ENCODE measurements at regions not wholly inside any gene's neighbourhood (a gene's known extent, or its start where the extent isn't known, plus 50 kb on each side); places are given as distances from the start of the nearest gene placed in this dataset.

GRCh38 chr9:8244505-8245092 lies 445.0 kb upstream of the DMAC1 start:
- no peaks in the 10 kb centered on the region for H3K36me3 ChIP-seq (ENCODE audit: control insufficient read depth in 3 of 3, insufficient read depth in 2 of 3, low read depth in 1 of 3, low read length in 3 of 3)
- no peak overlapping the region for H3K27ac ChIP-seq (ENCODE audit: low read depth in 1 of 3, low read length in 2 of 3)
- 78 to 87% (median 83%) methylated on average over 8 of the region's 8 CpGs for WGBS, 3 donors
- no peak for DNase-seq
- no peak for FAIRE-seq
- H3K9me3 ChIP-seq (ENCODE audit: control insufficient read depth in 2 of 2, insufficient read depth in 1 of 2, low read depth in 1 of 2, low read length in 1 of 2) = no peaks in the 10 kb centered on the region
- H3K27me3 ChIP-seq (ENCODE audit: control insufficient read depth in 3 of 3, insufficient read depth in 3 of 3, low read length in 3 of 3) = no peaks in the 10 kb centered on the region
- no peaks in the 10 kb centered on the region for H3K4me1 ChIP-seq (ENCODE audit: control insufficient read depth in 3 of 3, insufficient read depth in 2 of 3, low read depth in 1 of 3, low read length in 2 of 3)
- no peak overlapping the region for H3K4me3 ChIP-seq (ENCODE audit: low read depth in 1 of 3, low read length in 3 of 3)

GRCh38 chr9:8241201-8241600 lies 441.6 kb upstream of the DMAC1 start:
- Histone ChIP-seq H3K4me3 (ENCODE audit: low read depth in 1 of 3, low read length in 3 of 3) (no peak overlapping the region), H3K36me3 (ENCODE audit: control insufficient read depth in 3 of 3, insufficient read depth in 2 of 3, low read depth in 1 of 3, low read length in 3 of 3) (no peaks in the 10 kb centered on the region), H3K27ac (ENCODE audit: low read depth in 1 of 3, low read length in 2 of 3) (no peak overlapping the region), H3K4me1 (ENCODE audit: control insufficient read depth in 3 of 3, insufficient read depth in 2 of 3, low read depth in 1 of 3, low read length in 2 of 3) (no peaks in the 10 kb centered on the region), H3K27me3 (ENCODE audit: control insufficient read depth in 3 of 3, insufficient read depth in 3 of 3, low read length in 3 of 3) (no peaks in the 10 kb centered on the region), H3K9me3 (ENCODE audit: control insufficient read depth in 2 of 2, insufficient read depth in 1 of 2, low read depth in 1 of 2, low read length in 1 of 2) (no peaks in the 10 kb centered on the region)
- DNase-seq (no peak), FAIRE-seq (no peak)
- 73 to 81% (median 75%) methylated on average over 5 of the region's 5 CpGs for WGBS, 3 donors

- Histone ChIP-seq H3K36me3 (ENCODE audit: control insufficient read depth in 3 of 3, insufficient read depth in 2 of 3, low read depth in 1 of 3, low read length in 3 of 3) (no peaks in the 10 kb centered on the region), H3K4me3 (ENCODE audit: low read depth in 1 of 3, low read length in 3 of 3) (no peak overlapping the region), H3K4me1 (ENCODE audit: control insufficient read depth in 3 of 3, insufficient read depth in 2 of 3, low read depth in 1 of 3, low read length in 2 of 3) (no peaks in the 10 kb centered on the region), H3K9me3 (ENCODE audit: control insufficient read depth in 2 of 2, insufficient read depth in 1 of 2, low read depth in 1 of 2, low read length in 1 of 2) (no peaks in the 10 kb centered on the region), H3K27me3 (ENCODE audit: control insufficient read depth in 3 of 3, insufficient read depth in 3 of 3, low read length in 3 of 3) (no peaks in the 10 kb centered on the region), H3K27ac (ENCODE audit: low read depth in 1 of 3, low read length in 2 of 3) (no peak overlapping the region)
- DNase-seq (no peak), FAIRE-seq (no peak)
- WGBS, 3 donors = 77 to 92% (median 89%) methylated on average over 2 of the region's 2 CpGs
Observed at GRCh38 chr9:8237096-8237495, 437.5 kb upstream of the DMAC1 start.

GRCh38 chr9:8235489-8235888 lies 435.9 kb upstream of the DMAC1 start:
- FAIRE-seq (no peak), DNase-seq (no peak)
- no peaks in the 10 kb centered on the region for H3K9me3 ChIP-seq (ENCODE audit: control insufficient read depth in 2 of 2, insufficient read depth in 1 of 2, low read depth in 1 of 2, low read length in 1 of 2)
- H3K27ac ChIP-seq (ENCODE audit: low read depth in 1 of 3, low read length in 2 of 3) = no peak overlapping the region
- no peak overlapping the region for H3K4me3 ChIP-seq (ENCODE audit: low read depth in 1 of 3, low read length in 3 of 3)
- no peaks in the 10 kb centered on the region for H3K36me3 ChIP-seq (ENCODE audit: control insufficient read depth in 3 of 3, insufficient read depth in 2 of 3, low read depth in 1 of 3, low read length in 3 of 3)
- H3K27me3 ChIP-seq (ENCODE audit: control insufficient read depth in 3 of 3, insufficient read depth in 3 of 3, low read length in 3 of 3) = no peaks in the 10 kb centered on the region
- H3K4me1 ChIP-seq (ENCODE audit: control insufficient read depth in 3 of 3, insufficient read depth in 2 of 3, low read depth in 1 of 3, low read length in 2 of 3) = no peaks in the 10 kb centered on the region

- DNase-seq = no peak
- FAIRE-seq = no peak
- WGBS, 3 donors = 76 to 87% (median 79%) methylated on average over 3 of the region's 3 CpGs
Observed at GRCh38 chr9:8234316-8234715, 434.7 kb upstream of the DMAC1 start.

GRCh38 chr9:8232726-8233125 lies 433.1 kb upstream of the DMAC1 start:
- no peaks in the 10 kb centered on the region for H3K9me3 ChIP-seq (ENCODE audit: control insufficient read depth in 2 of 2, insufficient read depth in 1 of 2, low read depth in 1 of 2, low read length in 1 of 2)

More at GRCh38 chr9:8234316-8234715, 434.7 kb upstream of the DMAC1 start:
- Histone ChIP-seq H3K27ac (ENCODE audit: low read depth in 1 of 3, low read length in 2 of 3) (no peak overlapping the region), H3K36me3 (ENCODE audit: control insufficient read depth in 3 of 3, insufficient read depth in 2 of 3, low read depth in 1 of 3, low read length in 3 of 3) (no peaks in the 10 kb centered on the region), H3K4me1 (ENCODE audit: control insufficient read depth in 3 of 3, insufficient read depth in 2 of 3, low read depth in 1 of 3, low read length in 2 of 3) (no peaks in the 10 kb centered on the region), H3K9me3 (ENCODE audit: control insufficient read depth in 2 of 2, insufficient read depth in 1 of 2, low read depth in 1 of 2, low read length in 1 of 2) (no peaks in the 10 kb centered on the region), H3K4me3 (ENCODE audit: low read depth in 1 of 3, low read length in 3 of 3) (no peak overlapping the region), H3K27me3 (ENCODE audit: control insufficient read depth in 3 of 3, insufficient read depth in 3 of 3, low read length in 3 of 3) (no peaks in the 10 kb centered on the region)

GRCh38 chr9:8229226-8229625 lies 429.6 kb upstream of the DMAC1 start:
- WGBS, 3 donors = 86 to 88% (median 86%) methylated on average over 4 of the region's 4 CpGs
- Histone ChIP-seq H3K9me3 (ENCODE audit: control insufficient read depth in 2 of 2, insufficient read depth in 1 of 2, low read depth in 1 of 2, low read length in 1 of 2) (no peaks in the 10 kb centered on the region), H3K4me3 (ENCODE audit: low read depth in 1 of 3, low read length in 3 of 3) (no peak overlapping the region), H3K27me3 (ENCODE audit: control insufficient read depth in 3 of 3, insufficient read depth in 3 of 3, low read length in 3 of 3) (no peaks in the 10 kb centered on the region), H3K4me1 (ENCODE audit: control insufficient read depth in 3 of 3, insufficient read depth in 2 of 3, low read depth in 1 of 3, low read length in 2 of 3) (no peaks in the 10 kb centered on the region), H3K36me3 (ENCODE audit: control insufficient read depth in 3 of 3, insufficient read depth in 2 of 3, low read depth in 1 of 3, low read length in 3 of 3) (no peaks in the 10 kb centered on the region), H3K27ac (ENCODE audit: low read depth in 1 of 3, low read length in 2 of 3) (no peak overlapping the region)
- no peak for DNase-seq
- FAIRE-seq = no peak

More at GRCh38 chr9:8232726-8233125, 433.1 kb upstream of the DMAC1 start:
- WGBS, 3 donors = 82 to 96% (median 86%) methylated on average over 2 of the region's 2 CpGs
- Histone ChIP-seq H3K36me3 (ENCODE audit: control insufficient read depth in 3 of 3, insufficient read depth in 2 of 3, low read depth in 1 of 3, low read length in 3 of 3) (no peaks in the 10 kb centered on the region), H3K4me1 (ENCODE audit: control insufficient read depth in 3 of 3, insufficient read depth in 2 of 3, low read depth in 1 of 3, low read length in 2 of 3) (no peaks in the 10 kb centered on the region), H3K27me3 (ENCODE audit: control insufficient read depth in 3 of 3, insufficient read depth in 3 of 3, low read length in 3 of 3) (no peaks in the 10 kb centered on the region), H3K4me3 (ENCODE audit: low read depth in 1 of 3, low read length in 3 of 3) (no peak overlapping the region), H3K27ac (ENCODE audit: low read depth in 1 of 3, low read length in 2 of 3) (no peak overlapping the region)
- DNase-seq (no peak), FAIRE-seq (no peak)

GRCh38 chr9:8224381-8224801 lies 424.8 kb upstream of the DMAC1 start:
- Histone ChIP-seq H3K4me1 (ENCODE audit: control insufficient read depth in 3 of 3, insufficient read depth in 2 of 3, low read depth in 1 of 3, low read length in 2 of 3) (no peaks in the 10 kb centered on the region), H3K36me3 (ENCODE audit: control insufficient read depth in 3 of 3, insufficient read depth in 2 of 3, low read depth in 1 of 3, low read length in 3 of 3) (no peaks in the 10 kb centered on the region), H3K27ac (ENCODE audit: low read depth in 1 of 3, low read length in 2 of 3) (no peak overlapping the region), H3K4me3 (ENCODE audit: low read depth in 1 of 3, low read length in 3 of 3) (no peak overlapping the region), H3K9me3 (ENCODE audit: control insufficient read depth in 2 of 2, insufficient read depth in 1 of 2, low read depth in 1 of 2, low read length in 1 of 2) (no peaks in the 10 kb centered on the region), H3K27me3 (ENCODE audit: control insufficient read depth in 3 of 3, insufficient read depth in 3 of 3, low read length in 3 of 3) (no peaks in the 10 kb centered on the region)
- FAIRE-seq (no peak), DNase-seq (no peak)
- 52 to 59% (median 56%) methylated on average over 4 of the region's 4 CpGs for WGBS, 3 donors

GRCh38 chr9:8223861-8224260 lies 424.3 kb upstream of the DMAC1 start:
- peak in 1 of 2 donors; percentile 30 for DNase-seq

More at GRCh38 chr9:8223861-8224260, 424.3 kb upstream of the DMAC1 start:
- H3K36me3 ChIP-seq (ENCODE audit: control insufficient read depth in 3 of 3, insufficient read depth in 2 of 3, low read depth in 1 of 3, low read length in 3 of 3) = no peaks in the 10 kb centered on the region
- H3K4me3 ChIP-seq (ENCODE audit: low read depth in 1 of 3, low read length in 3 of 3) = no peak overlapping the region
- H3K4me1 ChIP-seq (ENCODE audit: control insufficient read depth in 3 of 3, insufficient read depth in 2 of 3, low read depth in 1 of 3, low read length in 2 of 3) = no peaks in the 10 kb centered on the region
- WGBS, 3 donors = 58 to 82% (median 60%) methylated on average over 1 of the region's 1 CpG
- FAIRE-seq = no peak
- no peak overlapping the region for H3K27ac ChIP-seq (ENCODE audit: low read depth in 1 of 3, low read length in 2 of 3)
- no peaks in the 10 kb centered on the region for H3K27me3 ChIP-seq (ENCODE audit: control insufficient read depth in 3 of 3, insufficient read depth in 3 of 3, low read length in 3 of 3)
- H3K9me3 ChIP-seq (ENCODE audit: control insufficient read depth in 2 of 2, insufficient read depth in 1 of 2, low read depth in 1 of 2, low read length in 1 of 2) = no peaks in the 10 kb centered on the region
